ENCODE measurements at regions not wholly inside any gene's neighbourhood (a gene's known extent, or its start where the extent isn't known, plus 50 kb on each side); places are given as distances from the start of the nearest gene placed in this dataset.

DNA sequence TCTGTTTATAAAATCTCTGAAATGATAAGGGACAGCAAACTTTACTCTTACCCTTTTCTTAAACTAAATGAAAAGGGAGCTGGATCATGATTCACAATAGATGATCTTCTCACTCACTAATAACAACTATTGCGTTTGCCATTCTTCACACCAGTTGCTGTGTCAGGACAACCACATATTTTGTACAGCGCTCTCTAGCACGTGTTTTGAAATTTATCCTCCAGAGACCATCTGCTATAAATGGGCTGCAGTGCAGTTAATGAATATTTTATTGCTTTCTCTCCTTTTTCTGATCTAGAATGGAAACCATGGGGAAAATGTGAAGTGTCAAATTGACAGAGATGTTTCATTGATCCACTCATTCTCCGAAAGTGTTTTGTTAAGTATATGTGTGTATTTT is 258.4 kb upstream of the CCNH start:
- TF ChIP-seq, protein P1, sequence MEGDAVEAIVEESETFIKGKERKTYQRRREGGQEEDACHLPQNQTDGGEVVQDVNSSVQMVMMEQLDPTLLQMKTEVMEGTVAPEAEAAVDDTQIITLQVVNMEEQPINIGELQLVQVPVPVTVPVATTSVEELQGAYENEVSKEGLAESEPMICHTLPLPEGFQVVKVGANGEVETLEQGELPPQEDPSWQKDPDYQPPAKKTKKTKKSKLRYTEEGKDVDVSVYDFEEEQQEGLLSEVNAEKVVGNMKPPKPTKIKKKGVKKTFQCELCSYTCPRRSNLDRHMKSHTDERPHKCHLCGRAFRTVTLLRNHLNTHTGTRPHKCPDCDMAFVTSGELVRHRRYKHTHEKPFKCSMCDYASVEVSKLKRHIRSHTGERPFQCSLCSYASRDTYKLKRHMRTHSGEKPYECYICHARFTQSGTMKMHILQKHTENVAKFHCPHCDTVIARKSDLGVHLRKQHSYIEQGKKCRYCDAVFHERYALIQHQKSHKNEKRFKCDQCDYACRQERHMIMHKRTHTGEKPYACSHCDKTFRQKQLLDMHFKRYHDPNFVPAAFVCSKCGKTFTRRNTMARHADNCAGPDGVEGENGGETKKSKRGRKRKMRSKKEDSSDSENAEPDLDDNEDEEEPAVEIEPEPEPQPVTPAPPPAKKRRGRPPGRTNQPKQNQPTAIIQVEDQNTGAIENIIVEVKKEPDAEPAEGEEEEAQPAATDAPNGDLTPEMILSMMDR (IDR thresholded peaks at IDR 0.05; ENCODE audit: low read depth, low read length, missing control alignments) = no peak
- in situ Hi-C loops (cut with HindIII; ENCODE audit: low sequenced_read_pairs) = no loop called here
- H3K4me3 ChIP-seq (ENCODE audit: low read depth, low read length) = no peak overlapping the region
- DNase-seq (ENCODE audit: low read depth) = no peak

DNA sequence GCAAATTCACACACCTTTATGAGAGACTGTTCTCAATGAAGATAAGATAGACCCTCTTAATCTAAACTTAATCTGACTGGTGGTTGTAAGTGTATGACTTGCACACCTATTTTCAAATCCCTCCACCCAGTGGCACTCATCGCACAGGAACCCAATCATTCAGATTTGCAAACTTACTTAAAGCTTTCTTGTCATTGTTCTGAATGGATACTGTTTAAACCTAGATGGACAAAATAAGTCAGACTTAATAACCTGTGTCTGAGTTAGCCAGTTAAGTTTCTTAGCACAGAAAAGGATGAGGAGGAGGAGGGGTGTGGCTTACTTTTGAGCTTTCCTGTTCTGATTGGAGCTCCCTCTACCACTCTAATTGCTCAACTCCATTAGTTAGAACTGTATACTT is 252.4 kb upstream of the CCNH start:
- in situ Hi-C loops (cut with HindIII; ENCODE audit: low sequenced_read_pairs) = no loop called here
- H3K4me3 ChIP-seq (ENCODE audit: low read depth, low read length) = no peak overlapping the region
- TF ChIP-seq, protein P1 (IDR thresholded peaks at IDR 0.05; ENCODE audit: low read depth, low read length, missing control alignments) = no peak
- DNase-seq (ENCODE audit: low read depth) = no peak

DNA sequence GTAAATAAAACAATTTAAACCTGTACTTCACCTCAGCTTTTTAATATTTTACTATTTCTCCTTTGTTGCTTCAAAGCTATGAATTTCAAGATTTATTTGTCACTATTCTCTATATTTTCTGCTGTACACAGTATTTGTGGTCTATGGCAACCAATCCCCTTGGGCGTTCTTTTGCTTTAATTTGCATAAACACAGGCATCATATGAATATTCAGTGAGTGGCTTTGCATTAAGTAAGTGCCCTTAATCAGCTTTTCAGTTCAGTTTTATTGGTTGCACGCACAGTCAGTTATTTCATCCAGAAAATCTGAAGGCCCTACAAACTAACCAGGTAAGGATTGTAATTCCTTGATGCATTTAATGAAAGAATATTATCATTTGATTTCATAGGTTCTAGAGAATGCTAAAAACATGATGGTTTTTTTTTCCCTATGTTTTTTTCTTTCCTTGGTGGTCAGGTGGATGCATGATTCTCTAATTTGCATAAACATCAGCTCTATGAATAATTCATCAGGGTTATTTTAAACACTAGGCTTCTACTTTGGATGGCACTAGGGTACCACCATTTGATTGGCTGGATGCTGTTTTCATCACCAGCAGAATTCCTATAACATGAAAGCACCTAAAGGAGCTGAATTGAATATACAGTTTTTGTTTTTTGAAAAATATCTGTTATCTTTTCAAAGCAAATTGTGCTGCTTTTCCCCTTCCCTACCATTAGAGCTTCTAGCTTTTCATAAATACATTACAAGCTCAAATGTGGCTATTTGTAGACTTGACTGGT is 249.2 kb upstream of the CCNH start:
- H3K4me3 ChIP-seq (ENCODE audit: low read depth, low read length) = no peak overlapping the region
- in situ Hi-C loops (cut with HindIII; ENCODE audit: low sequenced_read_pairs) = no loop called here
- TF ChIP-seq, protein P1 (IDR thresholded peaks at IDR 0.05; ENCODE audit: low read depth, low read length, missing control alignments) = no peak
- no peak for DNase-seq (ENCODE audit: low read depth)

DNA sequence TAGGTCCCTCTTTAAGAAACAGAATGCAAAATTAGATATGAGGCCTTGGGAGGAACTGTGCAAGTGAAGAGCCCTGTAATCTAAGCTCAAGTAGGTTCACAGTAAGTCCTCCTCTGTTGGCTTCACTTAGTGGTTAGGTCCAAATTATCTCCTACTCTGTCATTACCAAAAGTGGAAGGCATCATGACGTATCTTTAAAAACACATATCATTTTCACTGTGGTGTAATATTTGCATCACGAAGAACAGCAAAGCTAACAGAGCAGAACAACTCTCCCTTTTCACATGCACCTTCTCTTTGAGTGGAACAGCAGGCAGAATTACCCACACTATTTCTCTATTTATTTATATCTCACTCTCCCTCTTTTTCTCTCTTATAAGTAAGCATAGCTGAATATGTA is 240.5 kb upstream of the CCNH start:
- TF ChIP-seq, protein P1 (IDR thresholded peaks at IDR 0.05; ENCODE audit: low read depth, low read length, missing control alignments) = no peak
- in situ Hi-C loops (cut with HindIII; ENCODE audit: low sequenced_read_pairs) = no loop called here
- H3K4me3 ChIP-seq (ENCODE audit: low read depth, low read length) = no peak overlapping the region
- no peak for DNase-seq (ENCODE audit: low read depth)

DNA sequence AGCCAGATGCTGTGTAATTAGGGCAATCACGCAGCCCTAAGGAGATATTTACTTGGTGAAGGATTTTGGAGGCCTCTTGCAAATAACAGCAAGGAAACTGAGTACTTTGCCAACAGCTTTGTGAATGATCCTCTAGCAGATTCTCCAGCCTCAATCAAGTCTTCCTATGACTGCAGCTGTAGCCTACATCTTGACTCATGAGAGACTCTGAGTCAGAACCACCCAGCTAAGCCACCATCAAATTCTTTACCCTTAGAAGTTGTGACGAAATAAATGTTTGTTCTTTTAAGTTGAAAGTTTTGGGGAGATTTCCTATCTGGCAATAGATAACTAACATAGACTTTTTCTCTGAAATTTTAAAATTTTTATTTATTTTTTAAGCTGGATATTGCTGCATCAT is 237.6 kb upstream of the CCNH start:
- peak; percentile 4 for DNase-seq (ENCODE audit: low read depth)
- TF ChIP-seq, protein P1 (IDR thresholded peaks at IDR 0.05; ENCODE audit: low read depth, low read length, missing control alignments) = no peak
- H3K4me3 ChIP-seq (ENCODE audit: low read depth, low read length) = no peak overlapping the region
- in situ Hi-C loops (cut with HindIII; ENCODE audit: low sequenced_read_pairs) = no loop called here

DNA sequence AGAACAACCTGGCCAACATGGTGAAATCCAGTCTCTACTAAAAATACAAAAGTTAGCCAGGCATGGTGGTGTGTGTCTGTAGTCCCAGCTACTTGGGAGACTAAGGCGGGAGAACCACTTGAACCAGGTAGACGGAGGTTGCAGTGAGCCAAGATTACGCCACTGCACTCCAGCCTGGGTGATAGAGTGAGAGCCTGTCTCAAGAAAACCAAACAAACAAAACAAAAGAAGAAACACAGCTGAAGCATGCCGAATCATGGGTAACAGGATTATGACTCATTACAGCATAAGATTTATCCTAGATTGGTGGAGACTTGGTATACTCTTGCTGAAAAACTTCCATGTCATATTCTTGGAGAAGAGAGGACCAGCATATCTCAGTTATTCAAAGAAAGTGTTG is 236.7 kb upstream of the CCNH start:
- TF ChIP-seq, protein P1 (IDR thresholded peaks at IDR 0.05; ENCODE audit: low read depth, low read length, missing control alignments) = no peak
- H3K4me3 ChIP-seq (ENCODE audit: low read depth, low read length) = no peak overlapping the region
- in situ Hi-C loops (cut with HindIII; ENCODE audit: low sequenced_read_pairs) = no loop called here
- DNase-seq (ENCODE audit: low read depth) = peak; percentile 3

Data from astrocyte of the cerebellum (primary cell).